ENCODE measurements at regions not wholly inside any gene's neighbourhood (a gene's known extent, or its start where the extent isn't known, plus 50 kb on each side); places are given as distances from the start of the nearest gene placed in this dataset.
"Not testable (repeated sequence)": the region's sequence is repeated elsewhere in the genome, so short reads cannot be mapped to it uniquely, and the experiment has no call there.

DNA sequence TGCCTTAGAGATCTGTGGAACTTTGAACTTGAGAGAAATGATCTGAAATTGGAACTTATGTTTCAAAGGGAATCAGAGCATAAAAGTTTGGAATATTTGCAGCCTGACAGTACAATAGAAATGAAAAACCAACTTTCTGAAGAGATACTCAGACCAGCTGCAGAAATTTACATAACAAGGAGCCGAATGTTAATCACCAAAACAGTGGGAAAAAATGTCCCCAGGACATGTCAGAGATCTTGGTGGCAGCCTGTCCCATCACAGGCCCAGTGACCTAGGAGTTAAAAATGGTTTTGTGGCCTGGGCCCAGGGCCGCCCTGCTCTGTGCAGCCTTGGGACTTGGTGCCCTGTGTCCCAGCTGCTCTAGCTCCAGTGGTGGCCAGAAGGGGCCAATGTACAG, 88.2 kb upstream of the ADORA2B start:
- not testable (repeated sequence) for FAIRE-seq; DNase-seq (ENCODE audit: low spot score in 2 of 2)

GRCh38 chr17:15858082-15858481, 86.8 kb upstream of the ADORA2B start:
- FAIRE-seq; DNase-seq (ENCODE audit: low spot score in 2 of 2): not testable (repeated sequence)

DNA sequence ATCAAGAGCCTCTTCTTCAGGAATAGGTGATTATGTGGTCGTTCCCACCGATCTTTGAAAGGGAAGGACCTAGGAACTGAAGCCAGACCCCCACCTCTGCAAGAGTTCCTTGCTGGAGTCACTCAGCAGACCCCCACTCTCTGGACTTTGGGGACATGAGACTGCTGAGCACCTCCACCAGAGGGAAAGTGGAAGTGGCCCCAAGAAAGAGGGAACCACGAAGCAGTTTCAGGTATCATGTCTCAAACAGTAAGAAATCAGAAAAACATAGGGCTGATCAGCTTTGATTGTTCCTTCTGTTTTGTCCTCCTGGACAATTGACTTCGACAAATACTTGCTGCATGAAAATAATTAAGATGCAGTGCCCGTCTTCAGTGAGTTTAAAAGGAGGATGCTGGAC, 84.2 kb upstream of the ADORA2B start:
- DNase-seq (ENCODE audit: low spot score in 2 of 2), result not testable (repeated sequence)

GRCh38 chr17:15864061-15864460, 80.9 kb upstream of the ADORA2B start:
- DNase-seq (ENCODE audit: low spot score in 2 of 2); FAIRE-seq: not testable (repeated sequence)

More for the DNA sequence above, 84.2 kb upstream of the ADORA2B start:
- not testable (repeated sequence) for FAIRE-seq

DNA sequence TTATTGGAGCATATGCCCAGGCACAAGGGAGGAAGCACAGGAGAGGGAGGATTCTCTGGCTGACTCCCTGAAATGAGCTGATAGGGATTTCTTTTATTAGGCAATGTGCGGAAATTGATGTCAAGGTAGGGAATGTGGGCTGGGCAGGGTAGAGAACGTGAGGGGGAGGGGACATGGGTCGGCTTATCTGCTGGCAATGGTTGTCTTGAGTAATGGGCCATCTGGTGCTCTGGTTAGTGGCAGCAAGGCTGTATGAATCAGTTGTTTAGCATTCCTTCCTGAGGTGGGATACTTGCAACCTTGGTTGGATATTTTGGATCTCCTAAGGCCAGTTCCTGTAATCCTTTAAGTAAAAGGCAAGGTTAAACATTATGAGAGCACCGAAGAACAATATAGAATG, 80.5 kb upstream of the ADORA2B start:
- FAIRE-seq; DNase-seq (ENCODE audit: low spot score in 2 of 2): not testable (repeated sequence)

- not testable (repeated sequence) for FAIRE-seq
Measured at GRCh38 chr17:15866015-15866414, 78.9 kb upstream of the ADORA2B start.

GRCh38 chr17:15867331-15867730, 77.6 kb upstream of the ADORA2B start:
- not testable (repeated sequence) for DNase-seq (ENCODE audit: low spot score in 2 of 2); FAIRE-seq

More at GRCh38 chr17:15866015-15866414, 78.9 kb upstream of the ADORA2B start:
- DNase-seq (ENCODE audit: low spot score in 2 of 2), result not testable (repeated sequence)

DNA sequence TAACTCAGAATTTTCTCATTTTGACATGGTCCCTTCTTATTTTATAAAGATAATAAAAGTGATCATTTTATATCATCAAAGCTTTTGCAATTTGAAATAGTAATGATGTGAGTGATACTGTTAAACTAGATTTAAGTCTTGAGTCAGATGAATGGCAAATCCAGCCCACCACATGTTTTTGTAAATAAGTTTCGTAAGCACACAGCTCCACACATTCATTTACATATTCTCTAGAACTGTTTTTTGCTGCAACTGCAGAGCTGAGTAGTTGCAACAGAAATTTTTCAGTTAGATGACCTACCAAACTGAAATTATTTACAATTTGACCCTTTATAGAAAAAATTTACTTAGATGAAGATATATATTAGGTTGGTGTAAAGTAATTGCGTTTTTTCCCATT, 75.1 kb upstream of the ADORA2B start:
- FAIRE-seq; DNase-seq (ENCODE audit: low spot score in 2 of 2): not testable (repeated sequence)

DNA sequence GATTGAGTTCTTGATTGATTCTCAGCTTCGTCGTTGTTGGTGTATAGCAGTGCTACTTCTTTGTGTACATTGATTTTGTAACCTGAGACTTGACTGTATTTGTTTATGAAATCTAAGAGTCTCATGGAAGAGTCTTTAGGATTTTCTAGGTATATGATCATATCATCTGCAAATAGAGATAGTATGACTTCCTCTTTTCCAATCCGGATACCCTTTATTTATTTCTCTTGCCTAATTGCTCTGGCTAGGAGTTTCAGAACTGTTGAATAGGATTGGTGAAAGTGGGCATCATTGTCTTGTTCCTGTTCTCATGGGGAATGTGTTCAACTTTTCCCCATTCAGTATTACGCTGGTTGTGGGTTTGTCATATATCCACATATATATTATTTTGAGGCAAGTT, 72.3 kb upstream of the ADORA2B start:
- not testable (repeated sequence) for FAIRE-seq; DNase-seq (ENCODE audit: low spot score in 2 of 2)

GRCh38 chr17:15877882-15878500, 66.9 kb upstream of the ADORA2B start:
- FAIRE-seq; DNase-seq (ENCODE audit: low spot score in 2 of 2): not testable (repeated sequence)

DNA sequence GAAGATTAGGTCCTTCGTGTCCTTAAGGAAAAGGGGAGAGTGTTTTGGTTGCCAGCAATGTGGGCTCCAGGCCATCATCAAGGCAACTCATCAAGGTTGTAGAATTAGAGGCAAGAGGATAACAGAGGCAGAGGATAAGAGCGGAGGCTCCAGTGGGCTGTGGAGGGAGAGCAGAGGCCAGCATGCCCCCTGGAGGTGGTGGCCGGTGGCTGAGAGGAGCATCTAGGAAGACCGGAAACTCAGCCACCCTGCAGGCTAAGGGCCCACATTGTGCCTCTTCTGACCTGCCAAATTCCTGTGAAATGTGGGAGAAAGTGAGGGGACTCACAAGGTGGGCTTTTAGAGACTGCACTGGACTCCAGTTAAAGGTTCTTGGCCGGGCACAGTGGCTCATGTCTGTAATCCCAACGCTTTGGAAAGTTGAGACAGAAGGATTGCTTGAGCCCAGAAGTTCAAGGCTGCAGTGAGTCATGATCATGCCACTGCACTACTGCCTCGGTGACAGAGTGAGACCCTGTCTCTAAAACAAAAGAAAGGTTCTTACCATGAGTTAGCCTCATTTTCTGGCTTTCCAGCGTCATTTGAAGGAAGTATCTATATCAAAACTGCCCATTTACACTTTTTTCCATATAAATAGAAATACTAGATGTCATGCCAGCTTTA, 62.7 kb upstream of the ADORA2B start:
- FAIRE-seq (no peak), DNase-seq (ENCODE audit: low spot score in 2 of 2) (no peak)

- no peak for DNase-seq (ENCODE audit: low spot score in 2 of 2)
- no peak for FAIRE-seq
Measured at GRCh38 chr17:15882777-15883176, 62.2 kb upstream of the ADORA2B start.

DNA sequence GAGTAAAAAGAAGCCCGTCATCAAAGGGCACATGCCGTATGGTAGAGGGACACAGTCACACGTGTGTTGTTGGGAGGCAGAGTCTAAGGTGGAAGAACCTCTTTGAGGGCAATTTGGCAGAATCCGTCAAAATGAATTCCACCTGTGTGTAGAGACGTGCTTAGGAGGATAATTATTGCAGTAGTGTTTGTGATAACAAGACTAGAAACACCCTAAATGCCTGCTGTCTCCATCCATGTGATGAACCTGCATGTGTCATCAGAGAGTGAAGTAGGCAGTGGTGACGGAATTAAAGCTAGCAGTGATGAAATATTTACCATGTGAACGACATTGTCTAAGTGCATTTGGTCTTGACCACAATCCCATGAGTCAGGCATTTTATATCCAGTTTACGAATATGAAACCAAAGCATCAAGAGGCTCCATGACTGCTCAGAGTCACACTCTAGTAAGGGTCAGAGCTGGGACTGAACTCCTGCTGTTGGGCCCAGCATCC, 61.3 kb upstream of the ADORA2B start:
- DNase-seq (ENCODE audit: low spot score in 2 of 2) (no peak), FAIRE-seq (no peak)

DNA sequence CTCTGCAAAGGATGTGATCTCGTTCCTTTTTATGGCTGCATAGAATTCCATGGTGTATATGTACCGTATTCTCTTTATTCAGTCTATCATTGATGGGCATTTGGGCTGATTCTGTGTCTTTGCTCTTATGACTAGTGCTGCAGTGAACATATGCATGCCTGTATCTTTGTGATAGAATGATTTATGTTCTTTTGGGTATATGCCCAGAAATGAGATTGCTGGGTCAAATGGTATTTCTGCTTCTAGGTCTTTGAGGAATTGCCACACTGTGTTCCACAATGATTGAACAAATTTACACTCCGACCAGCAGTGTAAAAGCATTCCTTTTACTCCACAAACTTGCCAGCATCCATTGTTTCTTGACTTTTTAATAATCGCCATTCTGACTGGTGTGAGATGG, 60.2 kb upstream of the ADORA2B start:
- DNase-seq (ENCODE audit: low spot score in 2 of 2) (no peak), FAIRE-seq (no peak)

DNA sequence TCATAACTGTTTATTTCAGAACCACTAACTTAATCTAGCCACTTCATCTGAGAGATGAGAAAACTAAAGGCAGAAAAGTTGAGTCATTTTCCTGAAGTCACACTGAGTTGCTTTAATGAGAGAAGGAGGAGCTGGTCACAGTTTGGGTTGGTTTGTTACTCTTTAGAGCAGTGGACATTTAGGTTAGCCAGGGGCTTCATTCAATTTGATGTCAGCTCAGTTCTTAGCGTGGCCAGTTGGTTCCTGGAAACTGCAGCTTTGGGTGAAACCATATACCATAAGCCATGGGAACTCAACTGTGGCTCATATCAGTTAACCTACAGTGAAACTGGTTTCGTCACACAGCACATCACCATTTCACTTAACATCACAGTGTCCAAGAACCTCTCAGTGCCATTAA, 59.2 kb upstream of the ADORA2B start:
- DNase-seq (ENCODE audit: low spot score in 2 of 2) (no peak), FAIRE-seq (no peak)

DNA sequence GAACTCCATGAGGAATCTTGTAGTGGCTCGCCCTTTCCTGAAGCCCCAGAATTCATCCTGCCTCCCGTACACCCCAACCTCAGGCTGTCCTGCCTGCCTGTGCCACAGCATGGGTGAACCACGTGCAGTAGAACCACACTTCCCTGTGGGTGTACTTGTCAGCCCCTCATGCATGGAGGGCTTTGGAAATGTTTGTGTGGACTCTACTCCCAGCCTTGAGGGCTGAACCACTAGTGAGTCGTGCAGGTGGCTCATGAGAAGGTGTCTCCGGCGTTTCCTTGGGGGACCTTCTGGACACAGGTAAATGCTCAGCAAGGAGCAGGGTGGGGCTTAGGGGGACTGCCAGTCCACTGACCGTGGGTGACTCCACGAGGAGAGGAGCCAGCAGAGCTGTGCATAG, 58.7 kb upstream of the ADORA2B start:
- FAIRE-seq (no peak), DNase-seq (ENCODE audit: low spot score in 2 of 2) (no peak)

DNA sequence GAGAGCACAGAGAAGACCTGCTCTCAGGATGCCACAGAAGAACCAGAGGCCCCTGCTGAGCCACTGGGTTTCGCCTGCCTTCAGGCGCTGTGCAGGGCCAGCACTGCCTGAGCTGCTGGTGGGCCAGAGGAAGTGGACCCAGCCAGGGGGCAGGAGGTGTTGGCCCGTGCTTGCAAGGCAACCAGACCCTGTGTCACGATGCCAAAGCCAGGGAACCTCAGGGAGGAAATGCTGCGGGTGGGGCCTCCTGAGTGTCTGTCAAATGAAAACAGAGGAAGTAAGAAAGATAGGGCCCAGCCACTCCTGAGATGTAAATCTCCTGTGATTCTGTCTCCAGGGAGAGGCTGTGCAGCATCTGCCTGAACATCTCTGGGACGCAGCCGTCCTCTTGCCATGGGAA, 58.1 kb upstream of the ADORA2B start:
- DNase-seq (ENCODE audit: low spot score in 2 of 2) (no peak), FAIRE-seq (no peak)

DNA sequence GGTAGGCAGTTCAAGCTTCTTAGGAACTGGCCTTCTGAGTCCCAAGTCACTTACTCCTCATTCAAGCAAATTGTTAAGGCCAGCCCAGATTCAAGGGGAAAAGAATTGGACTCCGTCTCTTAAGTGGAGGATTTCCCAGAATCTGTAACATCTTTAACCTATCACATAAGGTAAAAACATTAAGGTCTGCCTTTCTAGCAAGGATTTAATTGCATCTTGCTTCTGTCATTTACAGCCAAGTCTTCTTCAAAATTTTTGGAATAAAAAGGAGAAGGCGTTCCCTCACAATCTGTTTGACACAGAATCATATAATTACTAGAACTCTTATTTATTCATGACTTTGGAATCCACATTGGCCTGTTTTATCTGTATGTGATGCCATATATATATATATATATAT, 56.5 kb upstream of the ADORA2B start:
- FAIRE-seq (no peak), DNase-seq (ENCODE audit: low spot score in 2 of 2) (no peak)

- DNase-seq (ENCODE audit: low spot score in 2 of 2) (no peak), FAIRE-seq (peak; percentile 43)
Measured at GRCh38 chr17:15890279-15890892, 54.5 kb upstream of the ADORA2B start.

DNA sequence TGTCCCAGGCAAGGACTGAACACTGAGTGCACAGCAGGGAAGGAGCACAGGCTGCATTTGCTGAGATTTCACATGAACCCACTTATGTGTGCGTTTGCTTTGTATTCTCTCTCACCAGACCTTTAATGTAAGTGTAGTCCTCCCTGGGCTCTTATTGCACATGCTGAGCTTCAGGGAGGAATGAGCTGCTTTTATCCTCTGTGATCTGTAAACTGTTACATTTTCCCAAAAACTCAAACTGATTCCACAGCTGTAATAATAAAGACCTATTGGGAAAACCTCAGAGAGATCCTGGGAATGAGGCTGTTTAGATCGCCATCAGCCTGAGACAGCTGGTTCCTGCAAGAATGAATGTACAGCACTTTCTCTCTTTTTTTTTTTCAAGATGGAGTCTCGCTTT, 53.6 kb upstream of the ADORA2B start:
- FAIRE-seq (no peak), DNase-seq (ENCODE audit: low spot score in 2 of 2) (no peak)

DNA sequence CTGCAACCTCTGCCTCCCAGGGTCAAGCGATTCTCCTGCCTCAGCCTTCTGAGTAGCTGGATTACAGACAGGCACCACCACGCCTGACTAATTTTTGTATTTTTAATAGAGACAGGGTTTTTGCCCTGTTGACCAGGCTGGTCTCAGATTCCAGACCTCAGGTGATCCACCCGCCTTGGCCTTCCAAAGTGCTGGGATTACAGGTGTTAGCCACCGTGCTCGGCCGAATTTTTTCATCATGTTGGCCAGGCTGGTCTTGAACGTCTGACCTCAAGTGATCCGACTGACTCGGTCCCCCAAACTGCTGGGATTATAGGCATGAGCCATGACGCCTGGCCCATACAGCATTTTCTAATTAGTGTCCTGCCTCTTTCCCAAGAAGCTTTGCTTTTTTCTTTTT, 52.7 kb upstream of the ADORA2B start:
- DNase-seq (ENCODE audit: low spot score in 2 of 2) (no peak), FAIRE-seq (no peak)
